A673 (cell line): ENCODE measurements at regions not wholly inside any gene's neighbourhood (a gene's known extent, or its start where the extent isn't known, plus 50 kb on each side); places are given as distances from the start of the nearest gene placed in this dataset.

ENCODE experiments used
- BruUV-seq: library from RNA; stranded (reverse); fragments of 400-500 nt; replicated peaks from 2 replicates; lab custom pipeline; 2021; lab: Mats Ljungman, UMichigan
- CTCF ChIA-PET: fragments of 300-600 bp; sonication (Branson Sonifier 250); formaldehyde crosslinking; loops from one replicate; lab custom pipeline; 2022; ENCODE audit warnings: antibody characterized with exemption; lab: Charles Lee
- POLR2A ChIA-PET: fragments of 300-600 bp; sonication (Branson Sonifier 250); formaldehyde crosslinking; loops from one replicate; lab custom pipeline; 2022; ENCODE audit warnings: antibody characterized with exemption; ENCODE audit not compliant: low non-redundant PET; lab: Charles Lee
- DNase-seq: peaks from one replicate; pipeline ENCODE4 v3.0.0-alpha.2; 2015; ENCODE audit warnings: low spot score
- H3K27ac ChIP-seq: fragments of 200-600 bp; sonication (generic); 2 replicates; pipeline ENCODE4 v1.5.1; 2016; ENCODE audit warnings: mixed run types, low read depth, mild to moderate bottlenecking, mixed read lengths, antibody characterized with exemption, low read length; ENCODE audit not compliant: poor library complexity, severe bottlenecking
- H3K27me3 ChIP-seq: fragments of 200-600 bp; sonication (generic); replicated peaks from 2 replicates; pipeline ENCODE4 v1.6.1; 2017; ENCODE audit warnings: mixed run types, low read depth, mild to moderate bottlenecking, mixed read lengths, antibody characterized with exemption, low read length; ENCODE audit not compliant: insufficient read depth, poor library complexity
- H3K36me3 ChIP-seq: fragments of 200-600 bp; sonication (generic); 2 replicates; pipeline ENCODE4 v1.6.1; 2016; ENCODE audit warnings: mixed run types, mild to moderate bottlenecking, mixed read lengths, antibody characterized with exemption, low read length; ENCODE audit not compliant: insufficient read depth, poor library complexity, severe bottlenecking
- H3K4me1 ChIP-seq: fragments of 200-600 bp; sonication (generic); 2 replicates; pipeline ENCODE4 v1.6.1; 2017; ENCODE audit warnings: mixed run types, mild to moderate bottlenecking, mixed read lengths, antibody characterized with exemption, low read length; ENCODE audit not compliant: insufficient read depth, poor library complexity, severe bottlenecking
- H3K4me3 ChIP-seq: fragments of 200-600 bp; sonication (generic); 2 replicates; pipeline ENCODE4 v1.5.1; 2016; ENCODE audit warnings: low read depth, mixed run types, mild to moderate bottlenecking, mixed read lengths, low read length; ENCODE audit not compliant: poor library complexity, severe bottlenecking
- H3K9me3 ChIP-seq: fragments of 200-600 bp; sonication (generic); 2 replicates; pipeline ENCODE4 v1.6.1; 2016; ENCODE audit warnings: mixed run types, low read depth, mild to moderate bottlenecking, mixed read lengths, antibody characterized with exemption, low read length; ENCODE audit not compliant: poor library complexity, severe bottlenecking
- EZH2 ChIP-seq: fragments of 200-600 bp; sonication (generic); IDR thresholded peaks from 2 replicates; pipeline ENCODE4 v1.6.1; 2017; ENCODE audit warnings: borderline replicate concordance, low read depth, mild to moderate bottlenecking, mixed read lengths, antibody characterized with exemption, low read length; ENCODE audit not compliant: poor library complexity, severe bottlenecking
- intact Hi-C: fragments of 100-400 bp; cut with micrococcal nuclease; formaldehyde crosslinking; loops from one replicate; pipeline ENCODE4 v1.10.0; 2022; ENCODE audit not compliant: unreplicated experiment
- TF ChIP-seq, protein P1 (sequence below): fragments of 300-800, 200-600 bp; sonication (generic); conservative IDR thresholded peaks from 2 replicates; pipeline ENCODE4 v1.5.1; 2017; ENCODE audit warnings: low read depth, mild to moderate bottlenecking, antibody characterized with exemption, low read length, moderate library complexity, mixed read lengths

DNA sequence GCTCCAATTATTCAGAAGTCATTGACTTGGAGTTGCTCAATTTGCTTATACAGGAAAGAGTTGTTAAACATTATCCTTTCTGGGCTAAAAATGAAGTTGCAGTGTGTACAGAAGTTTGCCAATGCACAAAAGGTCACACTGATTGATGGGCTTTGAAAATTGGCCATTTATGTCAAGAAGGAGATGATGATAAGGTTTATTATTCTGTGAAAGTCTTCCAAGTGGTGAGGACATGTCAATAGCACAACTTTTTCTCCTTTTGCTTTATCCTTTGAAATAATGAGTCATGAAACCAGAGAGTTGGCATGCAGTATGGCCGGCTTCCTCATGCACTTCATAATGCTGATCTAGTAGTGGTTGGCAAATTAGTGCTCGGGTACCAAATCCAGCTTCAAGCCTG is 848.5 kb upstream of the WWC1 start:
- BruUV-seq: no TSS peak
- Histone ChIP-seq H3K4me1 (no peaks in the 10 kb centered on the region), H3K9me3 (no peaks in the 10 kb centered on the region), H3K27me3 (no peaks in the 10 kb centered on the region), H3K4me3 (no peak overlapping the region), H3K27ac (no peak overlapping the region), H3K36me3 (no peaks in the 10 kb centered on the region)
- TF ChIP-seq EZH2: no peak
- TF ChIP-seq, protein P1, sequence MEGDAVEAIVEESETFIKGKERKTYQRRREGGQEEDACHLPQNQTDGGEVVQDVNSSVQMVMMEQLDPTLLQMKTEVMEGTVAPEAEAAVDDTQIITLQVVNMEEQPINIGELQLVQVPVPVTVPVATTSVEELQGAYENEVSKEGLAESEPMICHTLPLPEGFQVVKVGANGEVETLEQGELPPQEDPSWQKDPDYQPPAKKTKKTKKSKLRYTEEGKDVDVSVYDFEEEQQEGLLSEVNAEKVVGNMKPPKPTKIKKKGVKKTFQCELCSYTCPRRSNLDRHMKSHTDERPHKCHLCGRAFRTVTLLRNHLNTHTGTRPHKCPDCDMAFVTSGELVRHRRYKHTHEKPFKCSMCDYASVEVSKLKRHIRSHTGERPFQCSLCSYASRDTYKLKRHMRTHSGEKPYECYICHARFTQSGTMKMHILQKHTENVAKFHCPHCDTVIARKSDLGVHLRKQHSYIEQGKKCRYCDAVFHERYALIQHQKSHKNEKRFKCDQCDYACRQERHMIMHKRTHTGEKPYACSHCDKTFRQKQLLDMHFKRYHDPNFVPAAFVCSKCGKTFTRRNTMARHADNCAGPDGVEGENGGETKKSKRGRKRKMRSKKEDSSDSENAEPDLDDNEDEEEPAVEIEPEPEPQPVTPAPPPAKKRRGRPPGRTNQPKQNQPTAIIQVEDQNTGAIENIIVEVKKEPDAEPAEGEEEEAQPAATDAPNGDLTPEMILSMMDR: no peak
- CTCF ChIA-PET: no interaction called here
- POLR2A ChIA-PET: no interaction called here
- no peak for DNase-seq
- intact Hi-C loops: no loop called here

DNA sequence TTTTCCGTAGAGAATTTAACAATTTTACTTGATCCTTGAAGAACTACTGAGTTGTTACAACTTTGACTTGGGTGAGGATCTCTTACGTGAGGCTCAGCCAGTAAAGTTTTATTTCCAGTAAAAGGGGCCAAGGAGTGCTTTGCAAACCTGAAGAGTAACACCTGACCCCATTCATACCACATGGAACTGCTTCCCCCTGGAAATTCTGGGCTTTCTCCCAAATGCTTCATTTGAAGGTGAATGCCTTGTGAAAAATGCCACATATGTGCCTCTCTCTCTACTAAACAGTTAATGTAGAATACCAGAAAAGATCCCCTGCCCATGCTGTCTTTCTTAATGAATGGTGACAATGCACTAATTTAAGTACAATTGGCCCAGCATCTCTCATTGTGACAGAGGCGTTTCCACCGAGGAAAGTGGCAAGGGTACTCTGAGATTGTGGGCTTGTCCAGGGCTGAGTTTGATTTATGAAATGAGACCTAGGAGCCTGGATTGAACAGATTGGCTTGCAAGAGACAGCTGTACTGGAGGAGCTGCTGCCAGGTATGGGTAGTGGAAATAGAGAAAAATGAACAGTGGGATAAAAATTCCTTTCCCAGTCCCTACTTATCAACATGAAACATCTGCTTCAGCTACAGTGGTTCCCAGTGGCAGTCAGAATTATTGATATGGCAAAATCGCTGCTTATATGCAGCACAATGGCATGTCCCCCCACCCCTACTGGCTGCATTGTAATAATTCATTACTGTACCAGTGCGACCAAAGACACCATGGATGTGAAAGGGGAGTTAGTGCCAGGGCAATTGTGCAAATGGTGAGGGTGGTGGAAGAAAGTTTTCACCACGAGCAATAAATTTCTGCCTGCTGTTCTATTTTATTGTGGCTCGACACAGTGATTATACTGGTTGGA is 843.7 kb upstream of the WWC1 start:
- Histone ChIP-seq H3K4me1 (peaks cover 7% of the 10 kb centered on the region), H3K27ac (no peak overlapping the region), H3K9me3 (no peaks in the 10 kb centered on the region), H3K4me3 (no peak overlapping the region), H3K27me3 (no peaks in the 10 kb centered on the region), H3K36me3 (no peaks in the 10 kb centered on the region)
- no TSS peak for BruUV-seq
- POLR2A ChIA-PET: no interaction called here
- CTCF ChIA-PET: no interaction called here
- no peak for DNase-seq
- intact Hi-C loops: no loop called here
- TF ChIP-seq, protein P1: no peak
- no peak for TF ChIP-seq EZH2

DNA sequence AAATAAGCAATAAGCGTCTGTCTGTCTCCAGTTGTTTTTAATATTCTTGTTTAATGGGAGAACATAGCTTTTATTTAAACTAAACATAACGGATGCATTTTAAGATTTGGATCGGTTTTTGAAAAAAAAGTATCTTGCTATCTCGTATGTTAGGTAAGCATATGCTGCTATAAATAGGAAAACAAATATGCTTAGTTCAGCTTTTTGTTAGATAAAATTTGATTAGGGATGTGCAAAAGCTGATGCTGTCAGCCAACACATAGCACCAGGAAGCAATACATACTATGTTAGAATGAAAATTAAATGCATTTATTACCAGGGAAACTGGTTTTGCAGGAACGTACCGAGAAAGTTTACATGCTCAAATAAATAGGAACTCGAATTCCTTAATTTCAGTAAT is 843.1 kb upstream of the WWC1 start:
- peaks cover 13% of the 10 kb centered on the region for H3K4me1 ChIP-seq
- BruUV-seq: no TSS peak
- intact Hi-C loops: no loop called here
- no peaks in the 10 kb centered on the region for H3K27me3 ChIP-seq
- H3K9me3 ChIP-seq: no peaks in the 10 kb centered on the region
- POLR2A ChIA-PET: no interaction called here
- no peak overlapping the region for H3K4me3 ChIP-seq
- TF ChIP-seq, protein P1: no peak
- CTCF ChIA-PET: no interaction called here
- H3K36me3 ChIP-seq: no peaks in the 10 kb centered on the region
- no peak overlapping the region for H3K27ac ChIP-seq
- DNase-seq: no peak
